B cell (primary cell): ENCODE measurements at regions not wholly inside any gene's neighbourhood (a gene's known extent, or its start where the extent isn't known, plus 50 kb on each side); places are given as distances from the start of the nearest gene placed in this dataset.

Source experiments
- EZH2 ChIP-seq: IDR thresholded peaks from 2 replicates; pipeline ENCODE4 v1.6.1; 2012; ENCODE audit warnings: borderline replicate concordance, low read depth, mild to moderate bottlenecking, moderate library complexity, low read length; ENCODE audit not compliant: insufficient read depth, poor library complexity, severe bottlenecking
- TF ChIP-seq, protein P1 (sequence below): fragments of 200-600 bp; IDR thresholded peaks from one replicate; pipeline ENCODE4 v1.8.0; 2022; ENCODE audit warnings: antibody characterized with exemption, mild to moderate bottlenecking

DNA sequence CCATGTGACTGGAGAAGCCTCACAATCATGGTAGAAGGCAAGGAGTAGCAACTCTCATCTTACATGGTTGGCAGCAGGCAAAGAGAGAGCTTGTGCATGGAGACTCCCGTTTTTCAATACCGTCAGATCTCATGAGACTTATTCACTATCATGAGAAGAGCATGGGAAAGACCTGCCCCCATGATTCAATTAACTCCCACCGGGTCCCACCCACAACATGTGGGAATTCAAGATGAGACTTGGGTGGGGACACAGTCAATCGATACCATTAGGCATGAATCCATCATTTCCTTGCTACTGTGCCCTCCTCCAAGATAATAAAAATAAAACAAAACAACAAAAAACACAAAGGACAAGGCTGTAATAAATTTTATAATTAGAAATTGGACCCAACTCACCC, 384.7 kb upstream of the MEIS2 start:
- TF ChIP-seq, protein P1, sequence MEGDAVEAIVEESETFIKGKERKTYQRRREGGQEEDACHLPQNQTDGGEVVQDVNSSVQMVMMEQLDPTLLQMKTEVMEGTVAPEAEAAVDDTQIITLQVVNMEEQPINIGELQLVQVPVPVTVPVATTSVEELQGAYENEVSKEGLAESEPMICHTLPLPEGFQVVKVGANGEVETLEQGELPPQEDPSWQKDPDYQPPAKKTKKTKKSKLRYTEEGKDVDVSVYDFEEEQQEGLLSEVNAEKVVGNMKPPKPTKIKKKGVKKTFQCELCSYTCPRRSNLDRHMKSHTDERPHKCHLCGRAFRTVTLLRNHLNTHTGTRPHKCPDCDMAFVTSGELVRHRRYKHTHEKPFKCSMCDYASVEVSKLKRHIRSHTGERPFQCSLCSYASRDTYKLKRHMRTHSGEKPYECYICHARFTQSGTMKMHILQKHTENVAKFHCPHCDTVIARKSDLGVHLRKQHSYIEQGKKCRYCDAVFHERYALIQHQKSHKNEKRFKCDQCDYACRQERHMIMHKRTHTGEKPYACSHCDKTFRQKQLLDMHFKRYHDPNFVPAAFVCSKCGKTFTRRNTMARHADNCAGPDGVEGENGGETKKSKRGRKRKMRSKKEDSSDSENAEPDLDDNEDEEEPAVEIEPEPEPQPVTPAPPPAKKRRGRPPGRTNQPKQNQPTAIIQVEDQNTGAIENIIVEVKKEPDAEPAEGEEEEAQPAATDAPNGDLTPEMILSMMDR, result no peak
- no peak for TF ChIP-seq EZH2
